H1 (cell line): ENCODE measurements at regions not wholly inside any gene's neighbourhood (a gene's known extent, or its start where the extent isn't known, plus 50 kb on each side); places are given as distances from the start of the nearest gene placed in this dataset.

Experiments
- BACH1 ChIP-seq: IDR thresholded peaks from 2 replicates; pipeline ENCODE4 v1.6.1; 2012; ENCODE audit warnings: low read length, improper control_type of control experiment
- CHD7 ChIP-seq: fragments of 300-600 bp; sonication (generic); IDR thresholded peaks from 2 replicates; pipeline ENCODE4 v1.7.1; 2012; ENCODE audit warnings: low read length, moderate library complexity, mild to moderate bottlenecking, inconsistent platforms; ENCODE audit not compliant: insufficient replicate concordance
- FOSL1 ChIP-seq: IDR thresholded peaks from 2 replicates; pipeline ENCODE4 v1.6.1; 2011; ENCODE audit warnings: mild to moderate bottlenecking, low read depth, low read length, moderate library complexity; ENCODE audit not compliant: insufficient read depth
- GTF2F1 ChIP-seq: IDR thresholded peaks from 2 replicates; pipeline ENCODE4 v1.6.1; 2012; ENCODE audit warnings: low read depth, low read length, improper control_type of control experiment, borderline replicate concordance
- PHF8 ChIP-seq: fragments of 200-600 bp; sonication (generic); conservative IDR thresholded peaks from 2 replicates; pipeline ENCODE4 v1.7.1; 2012; ENCODE audit warnings: low read depth, mild to moderate bottlenecking, inconsistent platforms, low read length, moderate library complexity
- POLR2A ChIP-seq, 2 experiments: IDR thresholded peaks; 1 replicate in 1 of 2; 2 replicates in 1 of 2; pipeline ENCODE4 v1.6.1; 2011; ENCODE audit warnings: low read depth in 2 of 2, low read length in 2 of 2, mild to moderate bottlenecking in 2 of 2; ENCODE audit errors: control extremely low read depth in 1 of 2
- SP2 ChIP-seq: IDR thresholded peaks from 2 replicates; pipeline ENCODE4 v1.6.1; 2012; ENCODE audit warnings: mild to moderate bottlenecking, low read length, inconsistent platforms
- TBP ChIP-seq: IDR thresholded peaks from 2 replicates; pipeline ENCODE4 v1.6.1; 2011; ENCODE audit warnings: low read depth, low read length, improper control_type of control experiment

GRCh38 chr3:159798951-159799350 is 189.7 kb upstream of the IL12A start (continued):
- no peak for TF ChIP-seq CHD7
- no peak for TF ChIP-seq FOSL1
- no peak for TF ChIP-seq GTF2F1
- no peak for TF ChIP-seq TBP
- no peak for TF ChIP-seq PHF8
- TF ChIP-seq SP2: no peak
- no peak for TF ChIP-seq POLR2A (IDR thresholded peaks at IDR 0.05; ENCODE audit: control extremely low read depth in 1 of 2, low read depth in 2 of 2, low read length in 2 of 2)
- TF ChIP-seq BACH1: no peak
